Sigmoid colon (tissue), 3 donors: ENCODE measurements at regions not wholly inside any gene's neighbourhood (a gene's known extent, or its start where the extent isn't known, plus 50 kb on each side); places are given as distances from the start of the nearest gene placed in this dataset.

ENCODE experiments used
- CTCF ChIP-seq, 4 experiments: fragments of 450-650 bp in 3 of 4; fragments of 200-600 bp in 1 of 4; IDR thresholded peaks; one replicate each; pipeline ENCODE4 v1.5.1; 2016 to 2019; ENCODE audit warnings: antibody characterized with exemption in 4 of 4, mild to moderate bottlenecking in 3 of 4, moderate library complexity in 2 of 4
- POLR2A ChIP-seq, 2 donors: fragments of 450-650 bp; IDR thresholded peaks; one replicate each; pipeline ENCODE4 v1.6.1; 2016; ENCODE audit warnings: antibody characterized with exemption in 2 of 2, mild to moderate bottlenecking in 2 of 2, moderate library complexity in 2 of 2

DNA sequence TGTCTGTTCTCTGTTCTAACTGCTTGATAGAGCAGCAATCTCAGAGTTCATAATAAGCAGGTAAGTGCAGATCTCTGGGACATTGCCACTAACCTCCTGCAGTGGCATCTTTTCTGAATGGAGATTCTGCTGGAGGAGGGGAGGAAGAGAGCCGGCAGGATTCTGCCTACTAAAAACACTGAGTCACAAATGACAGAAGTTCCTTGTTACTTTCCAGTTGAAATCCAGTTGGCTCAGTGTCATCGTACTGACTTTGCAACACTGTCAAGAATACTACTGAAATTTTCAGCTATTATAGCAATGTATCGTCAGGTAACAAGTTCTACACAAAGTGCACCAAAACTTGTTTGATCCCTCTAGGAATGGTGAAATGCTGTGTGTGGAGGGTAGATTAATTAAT, 79.6 kb upstream of the ST6GAL2 start:
- TF ChIP-seq POLR2A (IDR thresholded peaks at IDR 0.05) (no peak), CTCF (IDR thresholded peaks at IDR 0.05) (no peak)
